Activated T-helper 17 cell treated with anti-CD3 and anti-CD28 coated beads, Interleukin-2, amount 50 U/mL, for 72 hours (primary cell): ENCODE measurements at regions not wholly inside any gene's neighbourhood (a gene's known extent, or its start where the extent isn't known, plus 50 kb on each side); places are given as distances from the start of the nearest gene placed in this dataset.
"Not testable (repeated sequence)": the region's sequence is repeated elsewhere in the genome, so short reads cannot be mapped to it uniquely, and the experiment has no call there.

Experiments used
- ATAC-seq: fragments of 150-1000 bp; cut with Tn5 transposase; replicated peaks from 2 replicates; pipeline ENCODE4 v1.10.0; 2021; ENCODE audit warnings: mild to moderate bottlenecking, moderate library complexity
- H3K27ac Mint-ChIP-seq: one replicate; pipeline ENCODE4 v1.8.0; 2022; ENCODE audit warnings: mixed read lengths
- H3K27me3 Mint-ChIP-seq: one replicate; pipeline ENCODE4 v1.8.0; 2022; ENCODE audit warnings: mixed read lengths
- H3K36me3 Mint-ChIP-seq: one replicate; pipeline ENCODE4 v1.8.0; 2022; ENCODE audit warnings: low read depth, mild to moderate bottlenecking, mixed read lengths
- H3K4me1 Mint-ChIP-seq: one replicate; pipeline ENCODE4 v1.8.0; 2022; ENCODE audit warnings: mixed read lengths
- H3K4me3 Mint-ChIP-seq: one replicate; pipeline ENCODE4 v1.8.0; 2022; ENCODE audit warnings: mild to moderate bottlenecking, mixed read lengths
- H3K9me3 Mint-ChIP-seq: one replicate; pipeline ENCODE4 v1.8.0; 2022; ENCODE audit warnings: mixed read lengths

GRCh38 chr14:71416392-71416791, 509.1 kb downstream of the PCNX1 start:
- no peak overlapping the region for H3K27ac Mint-ChIP-seq
- no peaks in the 10 kb centered on the region for H3K27me3 Mint-ChIP-seq
- H3K9me3 Mint-ChIP-seq = no peaks in the 10 kb centered on the region
- H3K36me3 Mint-ChIP-seq = peaks cover 27% of the 10 kb centered on the region
- peaks cover 9% of the 10 kb centered on the region for H3K4me1 Mint-ChIP-seq
- H3K4me3 Mint-ChIP-seq = no peak overlapping the region
- no peak for ATAC-seq

- H3K27me3 Mint-ChIP-seq = no peaks in the 10 kb centered on the region
- H3K4me3 Mint-ChIP-seq = no peak overlapping the region
- H3K36me3 Mint-ChIP-seq = peaks cover 45% of the 10 kb centered on the region
- no peak for ATAC-seq
- no peaks in the 10 kb centered on the region for H3K4me1 Mint-ChIP-seq
- no peaks in the 10 kb centered on the region for H3K9me3 Mint-ChIP-seq
- H3K27ac Mint-ChIP-seq = no peak overlapping the region
These were observed 511.4 kb downstream of the PCNX1 start for GRCh38 chr14:71418532-71419245.

GRCh38 chr14:71423481-71423880, 508.7 kb upstream of the RGS6 start:
- peaks cover 64% of the 10 kb centered on the region for H3K36me3 Mint-ChIP-seq
- H3K4me3 Mint-ChIP-seq = no peak overlapping the region
- H3K4me1 Mint-ChIP-seq = no peaks in the 10 kb centered on the region
- no peak for ATAC-seq
- no peak overlapping the region for H3K27ac Mint-ChIP-seq
- H3K27me3 Mint-ChIP-seq = no peaks in the 10 kb centered on the region
- peaks cover 12% of the 10 kb centered on the region for H3K9me3 Mint-ChIP-seq

GRCh38 chr14:71424941-71425340, 507.3 kb upstream of the RGS6 start:
- Mint-ChIP-seq H3K36me3 (peaks cover 56% of the 10 kb centered on the region), H3K27ac (no peak overlapping the region), H3K27me3 (no peaks in the 10 kb centered on the region), H3K4me1 (no peaks in the 10 kb centered on the region), H3K4me3 (no peak overlapping the region), H3K9me3 (peaks cover 12% of the 10 kb centered on the region)
- no peak for ATAC-seq

GRCh38 chr14:71426001-71426400, 506.2 kb upstream of the RGS6 start:
- no peak for ATAC-seq
- no peak overlapping the region for H3K27ac Mint-ChIP-seq
- H3K27me3 Mint-ChIP-seq = no peaks in the 10 kb centered on the region
- peaks cover 47% of the 10 kb centered on the region for H3K36me3 Mint-ChIP-seq
- H3K9me3 Mint-ChIP-seq = peaks cover 12% of the 10 kb centered on the region
- no peak overlapping the region for H3K4me3 Mint-ChIP-seq
- H3K4me1 Mint-ChIP-seq = peaks cover 5% of the 10 kb centered on the region

GRCh38 chr14:71429902-71430301, 502.3 kb upstream of the RGS6 start:
- H3K36me3 Mint-ChIP-seq = peaks cover 40% of the 10 kb centered on the region

GRCh38 chr14:71430321-71430677, 501.9 kb upstream of the RGS6 start:
- no peak overlapping the region for H3K27ac Mint-ChIP-seq

More at GRCh38 chr14:71429902-71430301, 502.3 kb upstream of the RGS6 start:
- no peak overlapping the region for H3K4me3 Mint-ChIP-seq
- peaks cover 5% of the 10 kb centered on the region for H3K9me3 Mint-ChIP-seq
- peaks cover 18% of the 10 kb centered on the region for H3K4me1 Mint-ChIP-seq
- no peaks in the 10 kb centered on the region for H3K27me3 Mint-ChIP-seq
- no peak for ATAC-seq
- no peak overlapping the region for H3K27ac Mint-ChIP-seq

GRCh38 chr14:71430678-71431376, 501.4 kb upstream of the RGS6 start:
- Mint-ChIP-seq H3K36me3 (peaks cover 34% of the 10 kb centered on the region), H3K4me1 (peaks cover 18% of the 10 kb centered on the region), H3K9me3 (peaks cover 5% of the 10 kb centered on the region), H3K27me3 (no peaks in the 10 kb centered on the region), H3K4me3 (no peak overlapping the region), H3K27ac (no peak overlapping the region)
- ATAC-seq = no peak

More at GRCh38 chr14:71430321-71430677, 501.9 kb upstream of the RGS6 start:
- no peak for ATAC-seq
- Mint-ChIP-seq H3K36me3 (peaks cover 37% of the 10 kb centered on the region), H3K4me3 (no peak overlapping the region), H3K9me3 (peaks cover 5% of the 10 kb centered on the region), H3K4me1 (peaks cover 18% of the 10 kb centered on the region), H3K27me3 (no peaks in the 10 kb centered on the region)

GRCh38 chr14:71432334-71433110, 499.7 kb upstream of the RGS6 start:
- Mint-ChIP-seq H3K27ac (no peak overlapping the region), H3K4me3 (no peak overlapping the region), H3K9me3 (peaks cover under 1% of the 10 kb centered on the region), H3K27me3 (no peaks in the 10 kb centered on the region), H3K36me3 (peaks cover 21% of the 10 kb centered on the region), H3K4me1 (peaks cover 18% of the 10 kb centered on the region)
- ATAC-seq = no peak

GRCh38 chr14:71433303-71433702, 498.9 kb upstream of the RGS6 start:
- Mint-ChIP-seq H3K36me3 (peaks cover 19% of the 10 kb centered on the region), H3K4me1 (peaks cover 23% of the 10 kb centered on the region), H3K9me3 (no peaks in the 10 kb centered on the region), H3K4me3 (no peak overlapping the region), H3K27ac (no peak overlapping the region), H3K27me3 (no peaks in the 10 kb centered on the region)
- no peak for ATAC-seq

GRCh38 chr14:71435641-71436040, 496.6 kb upstream of the RGS6 start:
- not testable (repeated sequence) for ATAC-seq, H3K9me3 Mint-ChIP-seq, H3K27ac Mint-ChIP-seq, H3K27me3 Mint-ChIP-seq, H3K4me3 Mint-ChIP-seq
- Mint-ChIP-seq H3K4me1 (peaks cover 22% of the 10 kb centered on the region), H3K36me3 (peaks cover 19% of the 10 kb centered on the region)

- H3K4me3 Mint-ChIP-seq = peak overlapping the region; percentile 4
- peak; percentile 19 for ATAC-seq
- H3K4me1 Mint-ChIP-seq = peaks cover 14% of the 10 kb centered on the region
- peaks cover 17% of the 10 kb centered on the region for H3K36me3 Mint-ChIP-seq
- H3K27ac Mint-ChIP-seq = no peak overlapping the region
- H3K9me3 Mint-ChIP-seq = no peaks in the 10 kb centered on the region
- no peaks in the 10 kb centered on the region for H3K27me3 Mint-ChIP-seq
These were observed 494.4 kb upstream of the RGS6 start for GRCh38 chr14:71437870-71438269.

- H3K36me3 Mint-ChIP-seq = peaks cover 10% of the 10 kb centered on the region
- peaks cover 8% of the 10 kb centered on the region for H3K4me1 Mint-ChIP-seq
- H3K4me3 Mint-ChIP-seq = no peak overlapping the region
- no peaks in the 10 kb centered on the region for H3K9me3 Mint-ChIP-seq
- H3K27me3 Mint-ChIP-seq = no peaks in the 10 kb centered on the region
- no peak for ATAC-seq
- H3K27ac Mint-ChIP-seq = no peak overlapping the region
These were observed 493.5 kb upstream of the RGS6 start for GRCh38 chr14:71438684-71439083.

GRCh38 chr14:71441126-71441525, 491.1 kb upstream of the RGS6 start:
- H3K4me1 Mint-ChIP-seq = peaks cover 8% of the 10 kb centered on the region
- H3K27ac Mint-ChIP-seq = no peak overlapping the region
- ATAC-seq = no peak
- H3K9me3 Mint-ChIP-seq = no peaks in the 10 kb centered on the region
- H3K4me3 Mint-ChIP-seq = no peak overlapping the region
- no peaks in the 10 kb centered on the region for H3K36me3 Mint-ChIP-seq
- H3K27me3 Mint-ChIP-seq = no peaks in the 10 kb centered on the region
